ENCODE measurements at regions not wholly inside any gene's neighbourhood (a gene's known extent, or its start where the extent isn't known, plus 50 kb on each side); places are given as distances from the start of the nearest gene placed in this dataset.

- no peaks in the 10 kb centered on the region for H3K4me1 ChIP-seq (ENCODE audit: insufficient read depth)
- 0 out of 3 replicates have a peak, but pooled peaks have one; percentile 31 for ATAC-seq
Observed at GRCh38 chr9:73667749-73668148, 516.1 kb downstream of the ANXA1 start.

More at GRCh38 chr9:73667749-73668148, 516.1 kb downstream of the ANXA1 start:
- Histone ChIP-seq H3K36me3 (ENCODE audit: insufficient read depth) (no peaks in the 10 kb centered on the region), H3K79me2 (replicated peaks; ENCODE audit: insufficient read depth) (no peaks in the 10 kb centered on the region), H3K4me2 (no peak overlapping the region), H3F3A (replicated peaks; ENCODE audit: low read depth) (no peaks in the 10 kb centered on the region), H3K9me2 (ENCODE audit: insufficient read depth) (no peaks in the 10 kb centered on the region), H2AFZ (no peak overlapping the region), H4K20me1 (replicated peaks; ENCODE audit: insufficient read depth) (no peaks in the 10 kb centered on the region), H3K27me3 (ENCODE audit: insufficient read depth) (no peaks in the 10 kb centered on the region), H3K4me3 (no peak overlapping the region), H3K27ac (ENCODE audit: low read depth) (no peak overlapping the region)
- TF ChIP-seq ZNF462 (CRISPR knock-in tag; IDR thresholded peaks at IDR 0.05) (no peak), CTCF (conservative IDR thresholded peaks at IDR 0.05; ENCODE audit: low read depth in 2 of 2) (peak; percentile 14; a peak in 1 of 4 replicates)
- Mint-ChIP-seq H3K4me3 (no peak overlapping the region), H3K27ac (no peak overlapping the region), H3K9me3 (no peaks in the 10 kb centered on the region), H3K27me3 (ENCODE audit: insufficient read depth, low read depth, poor library complexity) (peaks cover 2% of the 10 kb centered on the region), H3K36me3 (ENCODE audit: low read depth) (no peaks in the 10 kb centered on the region), H3K4me1 (no peaks in the 10 kb centered on the region)
- no peak for DNase-seq (ENCODE audit: low spot score)
